GM20000 (cell line): ENCODE measurements at regions not wholly inside any gene's neighbourhood (a gene's known extent, or its start where the extent isn't known, plus 50 kb on each side); places are given as distances from the start of the nearest gene placed in this dataset.

Experiments used
- DNase-seq: peaks from one replicate; pipeline ENCODE4 v3.0.0; 2012; ENCODE audit warnings: low spot score
- CTCF ChIP-seq: IDR thresholded peaks from 2 replicates; pipeline ENCODE4 v1.5.1; 2012; ENCODE audit warnings: mild to moderate bottlenecking, control low read depth; ENCODE audit errors: extremely low read depth, missing control alignments

GRCh38 chr1:233489411-233489810, 124.5 kb upstream of the KCNK1 start:
- DNase-seq: no peak

GRCh38 chr1:233490488-233490887, 123.4 kb upstream of the KCNK1 start:
- no peak for TF ChIP-seq CTCF
- DNase-seq: no peak

More at GRCh38 chr1:233489411-233489810, 124.5 kb upstream of the KCNK1 start:
- no peak for TF ChIP-seq CTCF

- no peak for DNase-seq
- TF ChIP-seq CTCF: no peak
Measured at GRCh38 chr1:233491953-233492620, 121.8 kb upstream of the KCNK1 start.

- TF ChIP-seq CTCF: no peak
- no peak for DNase-seq
Measured at GRCh38 chr1:233496993-233497392, 116.9 kb upstream of the KCNK1 start.

GRCh38 chr1:233497679-233498078, 116.2 kb upstream of the KCNK1 start:
- no peak for DNase-seq
- TF ChIP-seq CTCF: no peak

GRCh38 chr1:233500106-233500505, 113.8 kb upstream of the KCNK1 start:
- TF ChIP-seq CTCF: no peak
- no peak for DNase-seq

GRCh38 chr1:233503366-233503954, 110.4 kb upstream of the KCNK1 start:
- TF ChIP-seq CTCF: no peak
- no peak for DNase-seq
